ENCODE measurements at regions not wholly inside any gene's neighbourhood (a gene's known extent, or its start where the extent isn't known, plus 50 kb on each side); places are given as distances from the start of the nearest gene placed in this dataset.

DNA sequence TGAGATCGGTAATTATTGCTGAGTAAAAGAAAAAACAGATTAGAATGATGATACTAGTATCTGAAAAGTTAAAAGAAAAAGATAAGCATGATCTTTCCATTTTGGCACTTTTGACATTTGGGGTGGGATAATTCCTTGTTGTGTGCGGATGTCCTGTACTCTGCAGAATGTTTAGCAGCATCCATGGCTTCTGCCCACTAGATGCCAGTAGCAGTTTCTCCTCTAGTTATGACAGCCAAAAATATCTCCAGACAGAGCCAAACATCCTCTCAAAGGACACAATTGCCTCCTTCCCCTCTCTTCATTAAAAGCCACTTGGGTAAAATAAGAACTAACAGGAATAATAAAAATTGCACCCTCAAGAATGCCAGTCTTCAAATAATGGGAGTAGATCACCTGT, 468.8 kb upstream of the GRM7 start:
- Histone ChIP-seq H3K9me3 (replicated peaks; ENCODE audit: control insufficient read depth, insufficient read depth, low read length) (no peaks in the 10 kb centered on the region), H3K4me1 (ENCODE audit: control insufficient read depth, extremely low read depth, insufficient read depth, low read length) (no peaks in the 10 kb centered on the region), H3K36me3 (ENCODE audit: control insufficient read depth in 2 of 2, extremely low read depth in 1 of 2, insufficient read depth in 2 of 2, low read length in 2 of 2) (no peaks in the 10 kb centered on the region), H3K4me3 (replicated peaks in 1 of 3; ENCODE audit: insufficient read depth in 1 of 3, low read depth in 1 of 3, low read length in 3 of 3) (no peak overlapping the region), H3K4me2 (ENCODE audit: insufficient read depth, low read length) (no peak overlapping the region), H4K20me1 (replicated peaks; ENCODE audit: control insufficient read depth, extremely low read depth, insufficient read depth, low read length) (no peaks in the 10 kb centered on the region), H3K9ac (replicated peaks; ENCODE audit: extremely low read depth, insufficient read depth, low read length) (no peak overlapping the region), H3K27me3 (ENCODE audit: control insufficient read depth in 2 of 2, insufficient read depth in 2 of 2, low read length in 2 of 2) (no peaks in the 10 kb centered on the region), H3K27ac (ENCODE audit: insufficient read depth, low read depth, low read length) (no peak overlapping the region), H2AFZ (ENCODE audit: low read depth, low read length) (no peak overlapping the region), H3K79me2 (ENCODE audit: control insufficient read depth, insufficient read depth, low read length) (no peaks in the 10 kb centered on the region), H3K9me1 (replicated peaks; ENCODE audit: control insufficient read depth, extremely low read depth, insufficient read depth, low read length) (no peaks in the 10 kb centered on the region)
- TF ChIP-seq CTCF (IDR thresholded peaks at IDR 0.05; ENCODE audit: extremely low read depth in 1 of 2, insufficient read depth in 1 of 2, low read depth in 1 of 2, low read length in 2 of 2): no peak
- TF ChIP-seq EZH2 (IDR thresholded peaks at IDR 0.05; ENCODE audit: borderline replicate concordance, low read depth, low read length, severe bottlenecking): no peak
- TF ChIP-seq POLR2A (IDR thresholded peaks at IDR 0.05; ENCODE audit: low read depth, low read length): no peak
- DNase-seq (ENCODE audit: low read depth, low spot score) (no peak), FAIRE-seq (no peak)
- POLR2A ChIA-PET: no interaction called here
- dilution Hi-C loops (cut with MboI; ENCODE audit: extremely low pct_ligation_motif_present, low sequenced_read_pairs): no loop called here
- intact Hi-C loops (cut with micrococcal nuclease): no loop called here
- no TSS peak for BruUV-seq (replicated peaks)
- CTCF ChIA-PET: no interaction called here

GRCh38 chr3:6394944-6395343, 466.0 kb upstream of the GRM7 start:
- POLR2A ChIA-PET: no interaction called here
- H4K20me1 ChIP-seq (replicated peaks; ENCODE audit: control insufficient read depth, extremely low read depth, insufficient read depth, low read length): no peaks in the 10 kb centered on the region
- H3K9me1 ChIP-seq (replicated peaks; ENCODE audit: control insufficient read depth, extremely low read depth, insufficient read depth, low read length): no peaks in the 10 kb centered on the region
- H2AFZ ChIP-seq (ENCODE audit: low read depth, low read length): no peak overlapping the region
- FAIRE-seq: no peak
- CTCF ChIA-PET: no interaction called here
- no peaks in the 10 kb centered on the region for H3K36me3 ChIP-seq (ENCODE audit: control insufficient read depth in 2 of 2, extremely low read depth in 1 of 2, insufficient read depth in 2 of 2, low read length in 2 of 2)
- no peak overlapping the region for H3K4me2 ChIP-seq (ENCODE audit: insufficient read depth, low read length)
- intact Hi-C loops (cut with micrococcal nuclease) (no loop called here), dilution Hi-C loops (cut with MboI; ENCODE audit: extremely low pct_ligation_motif_present, low sequenced_read_pairs) (no loop called here)
- no peak for DNase-seq (ENCODE audit: low read depth, low spot score)
- H3K4me1 ChIP-seq (ENCODE audit: control insufficient read depth, extremely low read depth, insufficient read depth, low read length): no peaks in the 10 kb centered on the region
- H3K79me2 ChIP-seq (ENCODE audit: control insufficient read depth, insufficient read depth, low read length): no peaks in the 10 kb centered on the region
- no peak overlapping the region for H3K4me3 ChIP-seq (replicated peaks in 1 of 3; ENCODE audit: insufficient read depth in 1 of 3, low read depth in 1 of 3, low read length in 3 of 3)
- BruUV-seq (replicated peaks): no TSS peak
- H3K27me3 ChIP-seq (ENCODE audit: control insufficient read depth in 2 of 2, insufficient read depth in 2 of 2, low read length in 2 of 2): no peaks in the 10 kb centered on the region
- H3K9me3 ChIP-seq (replicated peaks; ENCODE audit: control insufficient read depth, insufficient read depth, low read length): no peaks in the 10 kb centered on the region
- H3K9ac ChIP-seq (replicated peaks; ENCODE audit: extremely low read depth, insufficient read depth, low read length): no peak overlapping the region
- no peak for TF ChIP-seq FOS (IDR thresholded peaks at IDR 0.05; ENCODE audit: borderline replicate concordance, insufficient read depth, low read length)
- TF ChIP-seq POLR2A (IDR thresholded peaks at IDR 0.05; ENCODE audit: low read depth, low read length): no peak
- TF ChIP-seq POLR2AphosphoS5 (IDR thresholded peaks at IDR 0.05; ENCODE audit: insufficient read depth, low read depth, low read length): no peak
- no peak for TF ChIP-seq MYC (IDR thresholded peaks at IDR 0.05; ENCODE audit: low read depth, low read length)
- TF ChIP-seq GATA2 (IDR thresholded peaks at IDR 0.05; ENCODE audit: insufficient read depth, insufficient read length, low read depth, low read length): no peak
- TF ChIP-seq EZH2 (IDR thresholded peaks at IDR 0.05; ENCODE audit: borderline replicate concordance, low read depth, low read length, severe bottlenecking): no peak
- TF ChIP-seq JUN (IDR thresholded peaks at IDR 0.05; ENCODE audit: borderline replicate concordance, insufficient read depth, insufficient read length, low read depth): no peak
- no peak for TF ChIP-seq CTCF (IDR thresholded peaks at IDR 0.05; ENCODE audit: extremely low read depth in 1 of 2, insufficient read depth in 1 of 2, low read depth in 1 of 2, low read length in 2 of 2)
- TF ChIP-seq, protein P1, sequence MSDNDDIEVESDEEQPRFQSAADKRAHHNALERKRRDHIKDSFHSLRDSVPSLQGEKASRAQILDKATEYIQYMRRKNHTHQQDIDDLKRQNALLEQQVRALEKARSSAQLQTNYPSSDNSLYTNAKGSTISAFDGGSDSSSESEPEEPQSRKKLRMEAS (IDR thresholded peaks at IDR 0.05; ENCODE audit: insufficient read depth, insufficient read length): no peak
- H3K27ac ChIP-seq (ENCODE audit: insufficient read depth, low read depth, low read length): no peak overlapping the region

All from endothelial cell of umbilical vein (primary cell).